Epithelial cell of proximal tubule (primary cell): ENCODE measurements at regions not wholly inside any gene's neighbourhood (a gene's known extent, or its start where the extent isn't known, plus 50 kb on each side); places are given as distances from the start of the nearest gene placed in this dataset.

Source experiments
- DNase-seq: peaks from one replicate; pipeline ENCODE4 v3.0.0-alpha.2; 2011; ENCODE audit warnings: low read depth
- H3K4me3 ChIP-seq: 2 replicates; pipeline ENCODE4 v1.5.1; 2011; ENCODE audit warnings: low read depth, mild to moderate bottlenecking, low read length
- CTCF ChIP-seq: conservative IDR thresholded peaks from 2 replicates; pipeline ENCODE4 v1.5.1; 2012; ENCODE audit warnings: low read depth, mild to moderate bottlenecking, low read length

DNA sequence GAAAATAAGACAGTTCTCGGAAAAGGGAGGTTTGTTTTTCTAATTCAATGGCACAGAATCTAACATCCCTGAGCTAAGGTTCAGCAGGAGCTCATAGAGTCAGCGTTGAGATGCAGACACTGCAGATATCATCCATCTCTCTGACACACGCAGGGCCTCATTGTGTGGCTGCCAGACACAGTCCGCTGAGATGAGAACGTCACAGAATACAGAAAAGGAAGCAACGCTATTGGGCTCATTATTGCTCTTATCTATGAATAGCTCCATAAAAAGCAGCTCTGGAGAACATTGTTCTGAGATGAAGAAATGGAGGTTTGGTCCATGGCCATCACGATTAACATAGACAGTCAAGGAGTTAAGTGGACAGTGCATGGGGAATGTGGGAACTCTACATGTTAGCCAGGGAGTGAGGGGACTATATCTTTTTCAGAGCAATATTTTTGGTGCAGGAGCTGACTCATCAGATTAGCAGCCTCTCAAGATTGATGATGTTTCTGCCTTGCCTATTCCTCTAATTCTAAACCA lies 771.6 kb upstream of the CXADR start:
- TF ChIP-seq CTCF = no peak
- no peak overlapping the region for H3K4me3 ChIP-seq
- DNase-seq = no peak

DNA sequence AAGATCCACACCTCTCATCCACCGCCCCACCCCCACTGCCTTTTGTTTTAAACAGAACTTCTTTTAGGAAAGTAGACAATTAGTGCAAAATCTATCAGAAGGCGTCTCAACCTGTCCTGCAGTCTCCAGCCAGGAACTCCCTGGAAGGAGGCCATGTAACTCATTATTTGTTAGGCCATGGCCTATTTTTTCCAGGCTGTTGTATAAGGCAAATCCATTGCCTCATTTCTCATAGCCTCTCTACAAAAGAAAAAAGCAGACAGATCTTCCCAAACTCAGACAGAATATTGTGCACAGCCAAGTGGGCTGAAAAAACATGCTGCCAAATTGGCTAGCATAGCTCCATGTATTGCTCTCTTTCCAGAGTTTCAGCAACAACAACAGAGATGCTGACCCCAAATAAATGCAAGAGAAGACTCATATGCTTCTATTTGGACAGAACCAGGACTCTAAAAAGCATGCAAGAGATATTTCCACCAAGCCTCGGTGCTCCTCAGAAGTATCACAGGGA lies 770.7 kb upstream of the CXADR start:
- no peak for TF ChIP-seq CTCF
- no peak for DNase-seq
- no peak overlapping the region for H3K4me3 ChIP-seq

DNA sequence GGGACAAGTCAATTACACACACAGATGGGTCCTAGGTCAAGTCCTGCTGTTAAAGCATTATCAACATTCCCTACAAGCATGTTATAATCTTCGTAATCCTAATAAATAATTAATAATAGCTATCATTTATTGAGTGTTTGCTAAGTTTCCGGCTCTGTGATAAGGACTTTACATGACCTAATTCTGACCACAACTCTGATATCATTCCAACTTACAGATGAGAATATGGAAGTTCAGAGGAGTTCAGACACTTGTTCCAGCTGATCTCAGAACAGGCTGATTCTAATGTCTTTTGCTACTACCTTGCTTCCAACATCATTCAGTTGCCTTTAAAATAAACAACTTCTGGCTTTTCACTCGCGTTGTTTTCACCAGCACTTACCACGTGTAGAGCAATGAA lies 770.1 kb upstream of the CXADR start:
- no peak overlapping the region for H3K4me3 ChIP-seq
- no peak for TF ChIP-seq CTCF
- no peak for DNase-seq

DNA sequence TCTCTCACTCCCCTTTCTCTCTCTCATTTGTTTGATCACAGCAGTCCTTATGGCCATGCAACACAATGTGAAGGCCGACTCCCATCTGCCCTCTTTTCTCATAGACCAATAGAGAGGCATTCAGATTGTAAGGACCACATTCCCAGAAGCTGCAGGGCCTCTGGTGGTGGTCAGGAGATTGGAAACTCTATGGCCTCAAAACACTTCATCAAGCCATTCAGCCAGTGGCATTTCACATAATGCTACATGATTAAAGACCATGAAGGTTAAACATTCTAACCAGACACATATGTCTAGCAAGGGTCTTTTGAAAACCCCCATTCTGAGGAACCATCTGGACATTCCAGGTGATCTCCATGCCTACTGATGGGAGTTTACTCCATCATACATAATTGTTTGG lies 769.5 kb upstream of the CXADR start:
- TF ChIP-seq CTCF = no peak
- H3K4me3 ChIP-seq = no peak overlapping the region
- no peak for DNase-seq

GRCh38 chr21:16750926-16751325 lies 761.9 kb upstream of the CXADR start:
- TF ChIP-seq CTCF = no peak
- H3K4me3 ChIP-seq = no peak overlapping the region
- no peak for DNase-seq

- no peak for DNase-seq
- no peak for TF ChIP-seq CTCF
- H3K4me3 ChIP-seq = no peak overlapping the region
These were observed 761.0 kb upstream of the CXADR start for GRCh38 chr21:16751695-16752474.

DNA sequence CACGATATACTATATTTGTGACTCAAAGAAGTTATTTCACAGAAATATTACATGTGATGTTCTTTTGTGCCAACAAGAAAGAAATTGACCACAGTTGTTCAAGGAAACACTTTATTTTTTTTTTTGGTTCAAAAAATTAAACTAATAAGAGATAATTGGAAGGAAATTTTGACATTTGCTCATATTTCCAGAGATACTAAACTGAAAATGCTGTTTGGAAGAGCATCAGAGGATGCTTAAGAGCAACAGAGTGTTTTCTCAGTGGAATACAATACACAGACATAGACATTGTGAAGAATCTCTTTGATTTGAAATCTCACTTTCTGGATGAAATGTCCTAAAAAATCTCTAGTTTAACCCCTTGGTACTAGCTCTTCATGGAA lies 760.4 kb upstream of the CXADR start:
- no peak overlapping the region for H3K4me3 ChIP-seq
- DNase-seq = no peak
- TF ChIP-seq CTCF = no peak
